IPS DF 19.7 (cell line): ENCODE measurements at regions not wholly inside any gene's neighbourhood (a gene's known extent, or its start where the extent isn't known, plus 50 kb on each side); places are given as distances from the start of the nearest gene placed in this dataset.
"Not testable (repeated sequence)": the region's sequence is repeated elsewhere in the genome, so short reads cannot be mapped to it uniquely, and the experiment has no call there.

ENCODE experiments used
- DNase-seq: peaks from one replicate; pipeline ENCODE4 v3.0.0-alpha.2; 2013; ENCODE audit warnings: low read depth, low spot score

DNA sequence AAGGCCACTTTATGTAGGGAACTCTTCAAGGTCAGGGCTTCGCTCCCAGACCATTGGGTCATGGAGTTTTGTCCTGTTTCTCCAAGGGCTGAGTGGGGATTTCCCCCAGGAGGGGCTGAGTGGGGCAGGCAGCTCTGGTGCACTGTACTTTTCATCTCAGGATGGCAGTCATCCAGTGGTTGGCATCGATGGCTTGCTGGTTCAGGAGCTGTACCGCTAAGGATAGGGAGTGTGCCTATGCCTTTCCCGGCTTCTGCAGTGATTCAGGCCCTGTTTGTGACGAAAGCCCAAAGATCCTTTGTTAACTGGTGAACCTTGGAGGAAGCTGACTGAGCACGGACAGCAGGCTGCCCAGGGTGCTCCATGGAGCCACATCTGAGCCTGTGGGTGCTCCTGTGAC lies 100.1 kb upstream of the GADD45A start:
- DNase-seq = no peak

DNA sequence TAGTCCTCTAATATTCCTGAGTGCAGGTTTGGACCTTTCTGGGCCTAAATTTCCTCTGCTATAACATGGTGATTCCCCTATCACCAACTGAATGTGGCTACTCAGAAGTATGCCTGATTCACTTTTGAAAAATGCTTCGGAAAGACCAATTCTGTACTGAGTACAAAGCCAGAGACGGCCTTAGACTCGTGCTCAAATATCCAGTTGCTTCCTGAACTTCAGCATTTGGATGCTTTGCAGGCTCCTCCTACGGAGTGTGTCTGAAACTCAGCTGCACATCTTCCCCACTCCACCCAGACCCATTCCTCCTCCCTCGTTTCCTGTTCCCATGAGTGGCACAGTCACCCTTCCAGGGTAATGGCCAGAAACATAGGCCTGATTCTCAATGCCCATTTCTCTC lies 98.4 kb upstream of the GADD45A start:
- no peak for DNase-seq

GRCh38 chr1:67588178-67588855 lies 96.7 kb upstream of the GADD45A start:
- no peak for DNase-seq

GRCh38 chr1:67589519-67590233 lies 95.3 kb upstream of the GADD45A start:
- DNase-seq = no peak

- no peak for DNase-seq
These were observed 94.7 kb upstream of the GADD45A start for GRCh38 chr1:67590329-67590728.

DNA sequence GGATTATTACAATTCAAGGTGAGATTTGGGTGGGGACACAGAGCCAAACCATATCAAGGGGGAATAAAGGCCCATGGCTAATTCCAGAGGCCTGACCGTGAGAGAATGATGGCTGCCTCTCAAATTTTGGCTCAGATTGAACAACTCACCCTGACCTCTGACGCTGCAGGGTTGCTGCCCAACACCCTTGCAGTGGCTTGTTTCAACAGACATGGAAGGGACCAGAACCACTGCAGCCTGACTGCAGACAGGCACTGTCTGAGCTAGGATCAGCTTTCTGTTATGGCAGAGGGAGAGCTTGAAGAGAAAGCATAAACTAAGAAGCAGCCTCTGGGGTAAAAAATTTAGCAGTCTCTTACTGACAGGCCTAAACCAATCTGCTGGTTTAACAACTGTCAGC lies 90.2 kb upstream of the GADD45A start:
- no peak for DNase-seq

DNA sequence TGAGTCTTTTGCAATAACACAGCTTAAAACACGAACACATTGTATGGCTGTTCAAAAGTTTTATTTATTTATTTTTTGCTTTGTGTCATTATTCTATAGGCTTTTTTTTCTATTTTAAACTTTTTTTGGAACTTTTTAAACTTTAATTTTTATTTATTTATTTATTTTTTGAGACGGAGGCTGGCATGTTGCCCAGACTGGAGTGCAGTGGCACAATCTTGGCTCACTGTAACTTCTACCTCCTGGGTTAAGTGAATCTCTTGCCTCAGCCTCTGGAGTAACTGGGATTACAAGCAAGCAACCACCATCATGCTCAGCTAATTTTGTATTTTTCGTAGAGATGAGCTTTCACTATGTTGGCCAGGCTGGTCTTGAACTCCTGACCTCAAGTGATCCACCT lies 88.3 kb upstream of the GADD45A start:
- DNase-seq = no peak

DNA sequence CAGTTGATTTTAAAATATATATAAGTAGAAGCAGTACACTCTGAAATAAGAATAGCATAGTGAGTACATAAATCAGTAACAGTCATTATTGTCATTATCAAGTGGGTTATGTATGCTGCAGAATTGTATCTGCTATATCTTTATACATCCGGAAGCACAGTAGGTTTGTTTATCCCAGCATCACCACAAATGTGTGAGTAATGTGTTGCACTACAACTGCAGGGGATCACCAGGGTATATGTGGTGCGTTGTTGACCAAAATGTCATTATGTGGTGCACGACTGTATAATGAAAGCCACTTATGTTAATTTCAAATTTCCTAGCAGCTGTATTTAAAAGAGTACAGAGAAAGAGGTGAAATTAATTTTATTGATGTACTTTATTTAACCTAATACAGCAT lies 87.7 kb upstream of the GADD45A start:
- DNase-seq = no peak

GRCh38 chr1:67599085-67599484 lies 85.9 kb upstream of the GADD45A start:
- no peak for DNase-seq

DNA sequence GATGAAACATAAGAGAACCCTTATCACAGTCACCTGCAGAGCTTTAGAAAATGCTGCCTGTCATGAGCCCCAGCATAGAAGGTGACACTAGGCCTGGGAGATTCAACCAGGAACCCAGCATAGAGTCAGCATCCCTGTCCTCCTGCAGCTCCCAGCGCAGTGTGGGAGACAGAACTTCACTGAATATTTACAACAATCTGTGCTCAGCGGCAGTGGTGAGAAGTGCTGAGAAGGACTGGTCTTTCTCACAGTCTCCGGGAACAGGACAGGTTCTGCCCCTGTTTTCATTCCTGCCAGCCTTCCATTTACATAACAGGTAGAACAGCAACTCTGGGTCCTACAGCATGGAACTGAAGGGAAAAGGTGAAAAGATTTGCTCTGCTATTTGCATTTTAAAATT lies 83.5 kb upstream of the GADD45A start:
- DNase-seq = no peak

- no peak for DNase-seq
These were observed 83.0 kb upstream of the GADD45A start for GRCh38 chr1:67601955-67602354.

- no peak for DNase-seq
These were observed 80.2 kb upstream of the GADD45A start for GRCh38 chr1:67604778-67605177.

DNA sequence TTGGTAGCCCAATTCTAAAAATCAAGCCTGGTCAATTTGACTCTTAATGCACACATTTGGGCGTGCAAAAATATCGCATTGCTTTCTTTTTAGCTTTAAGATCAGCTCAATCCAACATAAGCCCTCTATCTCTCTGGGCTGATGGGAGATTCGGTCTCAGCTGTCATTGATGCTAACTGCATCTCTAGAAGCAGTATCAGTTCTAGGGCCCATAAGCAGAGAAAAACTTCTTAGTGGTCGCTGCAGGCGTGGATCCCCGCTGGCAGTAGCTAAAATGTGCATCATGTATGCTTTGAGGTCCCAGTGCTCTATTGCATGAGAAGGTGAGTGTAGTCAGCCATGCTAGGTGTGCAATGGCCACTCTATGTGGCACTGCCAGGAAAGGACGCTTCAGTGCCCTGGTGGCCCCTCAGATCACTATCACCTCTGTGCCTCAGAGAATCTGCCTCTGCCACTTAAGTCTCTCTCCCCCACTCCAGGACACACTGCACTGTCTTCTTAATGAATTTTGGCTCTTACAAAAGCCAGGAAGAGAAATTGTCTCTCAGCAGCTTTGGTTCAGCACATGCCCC lies 79.7 kb upstream of the GADD45A start:
- DNase-seq = no peak

- no peak for DNase-seq
These were observed 77.7 kb upstream of the GADD45A start for GRCh38 chr1:67607286-67607685.

- DNase-seq = no peak
These were observed 77.3 kb upstream of the GADD45A start for GRCh38 chr1:67607699-67608098.

DNA sequence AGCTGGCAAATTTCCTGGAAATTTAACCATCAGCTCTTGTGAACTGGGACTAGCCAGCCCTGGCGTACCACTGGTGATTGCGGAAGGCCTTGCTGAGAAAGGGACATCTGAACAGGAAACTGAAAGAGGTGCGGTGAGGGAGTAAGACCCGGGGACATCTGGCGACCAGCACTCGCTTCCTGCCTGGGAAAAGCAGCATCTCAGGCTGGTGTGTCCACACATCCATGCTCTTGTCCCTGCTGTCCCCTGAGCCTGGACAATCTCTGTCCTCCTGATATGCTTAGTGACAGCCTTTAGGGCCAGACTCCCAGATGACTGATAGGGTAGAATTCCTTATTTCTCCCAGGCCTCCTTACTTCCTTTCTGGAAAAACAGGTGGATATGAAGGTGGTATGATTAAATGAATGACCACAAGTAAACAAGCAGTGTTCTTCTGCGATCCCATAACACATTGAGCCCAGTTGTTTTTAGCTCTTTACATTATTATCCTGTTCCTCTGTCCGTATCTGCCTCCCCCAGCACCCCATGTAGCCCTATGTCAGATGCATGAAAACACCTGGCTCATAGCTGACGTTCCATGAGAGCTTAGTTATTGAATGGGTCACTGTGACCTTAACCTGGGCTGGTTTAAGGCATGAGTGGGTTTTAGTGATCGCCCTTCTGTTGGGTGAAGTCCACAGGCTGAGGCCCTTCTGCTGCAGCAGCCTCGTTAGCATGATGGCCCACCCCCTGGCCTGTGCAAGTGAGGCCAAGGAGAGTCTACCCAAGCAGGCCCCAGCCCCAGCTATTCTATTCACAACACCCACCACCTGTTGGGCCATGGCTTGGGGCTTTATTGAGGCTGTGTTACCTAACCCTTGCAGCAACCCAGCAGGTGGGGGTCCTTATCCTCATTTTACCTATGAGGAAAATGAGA lies 76.1 kb upstream of the GADD45A start:
- DNase-seq = no peak

DNA sequence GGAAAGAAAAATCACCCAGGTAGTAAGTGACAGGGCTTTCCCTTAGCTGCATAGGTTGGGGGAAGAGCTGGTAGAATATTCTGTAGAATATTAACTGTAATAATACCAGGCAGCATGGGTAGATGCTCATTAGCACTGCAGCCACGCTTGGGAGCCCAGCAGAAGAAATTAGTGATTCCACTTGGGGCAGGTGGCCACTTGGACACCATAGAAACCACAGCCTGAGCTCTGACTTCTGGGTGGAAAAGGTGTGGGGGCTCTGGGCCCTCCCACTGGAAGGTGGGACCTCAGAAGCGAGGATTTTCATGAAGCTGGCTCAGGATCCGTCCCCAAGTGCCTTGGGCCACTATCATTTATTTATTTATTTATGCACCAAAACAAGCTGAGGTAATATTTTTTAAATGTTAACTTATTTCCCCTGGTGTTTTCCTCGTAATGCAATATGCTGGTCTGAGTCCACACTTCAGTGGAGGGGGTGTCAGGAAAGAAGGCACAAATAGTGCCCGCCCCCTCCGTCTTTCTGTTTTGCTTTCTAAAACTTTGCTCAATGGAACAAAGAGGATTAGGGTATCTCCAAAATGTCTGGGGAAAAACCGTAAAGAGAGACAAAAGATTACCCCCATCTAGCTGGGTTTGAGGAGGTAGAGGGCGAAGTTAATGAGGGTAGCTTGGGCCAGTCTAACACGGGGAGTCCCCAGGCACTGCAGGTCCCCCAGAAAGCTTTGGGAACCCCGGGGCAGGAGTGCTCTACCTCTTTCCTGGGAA lies 75.2 kb upstream of the GADD45A start:
- no peak for DNase-seq

- no peak for DNase-seq
These were observed 74.6 kb upstream of the GADD45A start for GRCh38 chr1:67610450-67610849.

DNA sequence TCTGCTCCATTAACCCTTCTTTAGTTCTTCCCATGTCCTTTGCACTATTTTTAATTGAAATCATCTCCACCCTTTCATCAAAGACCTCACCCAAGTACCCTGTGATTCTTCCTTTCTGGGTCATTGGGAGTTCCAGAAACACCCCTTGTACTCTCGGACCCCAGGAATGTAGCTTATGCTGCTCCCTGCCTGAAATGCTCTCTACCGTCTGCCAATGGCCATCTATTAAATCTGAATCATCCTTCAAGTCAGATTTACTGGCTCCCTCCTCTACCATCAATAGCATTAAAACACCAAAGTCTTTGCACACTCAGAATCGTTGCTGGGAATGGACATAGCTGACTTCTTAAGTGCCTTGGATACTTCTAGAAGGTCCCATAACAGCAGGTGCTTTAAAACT lies 73.2 kb upstream of the GADD45A start:
- DNase-seq = no peak

- no peak for DNase-seq
These were observed 72.2 kb upstream of the GADD45A start for GRCh38 chr1:67612788-67613241.

DNA sequence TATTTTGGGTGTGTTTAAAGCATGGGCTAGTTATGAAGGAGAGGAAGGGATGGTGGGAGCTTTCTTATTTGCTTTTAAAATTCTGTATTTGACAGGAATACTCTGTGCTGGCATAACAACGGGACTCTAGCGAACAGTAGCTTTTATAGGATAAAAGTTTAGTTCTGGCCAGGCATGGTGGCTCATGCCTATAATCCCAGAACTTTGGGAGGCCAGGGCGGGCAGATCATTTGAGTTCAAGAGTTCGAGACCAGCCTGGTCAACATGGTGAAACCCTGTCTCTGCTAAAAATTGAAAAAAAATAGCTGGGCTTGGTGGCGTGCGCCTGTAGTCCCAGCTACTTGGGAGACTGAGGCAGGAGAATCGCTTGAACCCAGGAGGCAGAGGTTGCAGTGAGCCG lies 71.5 kb upstream of the GADD45A start:
- DNase-seq = not testable (repeated sequence)
